Psoas muscle (tissue), 7 donors: ENCODE measurements at regions not wholly inside any gene's neighbourhood (a gene's known extent, or its start where the extent isn't known, plus 50 kb on each side); places are given as distances from the start of the nearest gene placed in this dataset.

Experiments used
- ATAC-seq, 4 donors: fragments of 200-7000 bp; cut with Tn5 transposase; one replicate each; pipeline ENCODE4 v1.9.1; 2020; ENCODE audit warnings: moderate library complexity in 3 of 4, mild to moderate bottlenecking in 2 of 4
- DNase-seq, 2 donors: peaks; one replicate each; pipeline ENCODE4 v3.0.0-alpha.2; 2020
- H3K27ac ChIP-seq: fragments of 200-600 bp; one replicate; pipeline ENCODE4 v1.8.0; 2022
- H3K27me3 ChIP-seq, 3 donors: fragments of 200-600 bp in 1 of 3; one replicate each; pipeline versions ENCODE4 v1.6.1 to v1.8.0; 2013 to 2022; ENCODE audit warnings: low read length in 2 of 3, mild to moderate bottlenecking in 2 of 3, moderate library complexity in 1 of 3; ENCODE audit not compliant: insufficient read depth in 3 of 3
- H3K36me3 ChIP-seq, 2 donors: fragments of 200-600 bp in 1 of 2; one replicate each; pipeline versions ENCODE4 v1.6.1 to v1.8.0; 2013 to 2022; ENCODE audit warnings: low read depth in 1 of 2, mild to moderate bottlenecking in 1 of 2, moderate library complexity in 1 of 2; ENCODE audit not compliant: insufficient read depth in 1 of 2
- H3K4me1 ChIP-seq: fragments of 200-600 bp; one replicate; pipeline ENCODE4 v1.8.0; 2022
- H3K4me3 ChIP-seq: fragments of 200-600 bp; one replicate; pipeline ENCODE4 v1.8.0; 2022; ENCODE audit warnings: mild to moderate bottlenecking
- H3K9me3 ChIP-seq: fragments of 200-600 bp; one replicate; pipeline ENCODE4 v1.8.0; 2022
- CTCF ChIP-seq: fragments of 200-600 bp; IDR thresholded peaks from one replicate; pipeline ENCODE4 v1.8.0; 2022; ENCODE audit warnings: antibody characterized with exemption
- WGBS, 3 donors: extraction: QIAGEN DNeasy Blood & Tissue Kit; methylation state at CpG; one replicate each; pipeline versions ENCODE4 v1.1.6 to v1.1.7; 2013; 5-methylcytosine and 5-hydroxymethylcytosine counted together
- intact Hi-C, 2 donors: fragments of 100-400 bp; cut with DNase I; formaldehyde crosslinking; loops; one replicate each; pipeline versions ENCODE4 v1.11.0 to v1.14.2; 2022
- donor health status: healthy with polysubstance abuse.
- donor health status: DM: no; HTN: no; CAD: no; lungs with moderate emphysema.
- donor health status: Bipolar disorder and iron deficiency.
- donor health status: healthy.
- donor health status: DM: yes; HTN: yes; CAD: no.
- donor health status: DM: no; HTN: no; CAD: no.
- donor health status: DM: yes; HTN: yes; CAD: no.

- intact Hi-C loops: no loop called here
- WGBS, 3 donors: 63 to 76% (median 74%) methylated on average over 6 of the region's 6 CpGs
Measured at GRCh38 chr18:71899183-71899582, 645.0 kb downstream of the CBLN2 start.

GRCh38 chr18:71887509-71887908 is 656.6 kb downstream of the CBLN2 start:
- no peak for ATAC-seq
- Histone ChIP-seq H3K4me3 (no peak overlapping the region), H3K4me1 (no peaks in the 10 kb centered on the region), H3K27me3 (no peaks in the 10 kb centered on the region), H3K36me3 (no peaks in the 10 kb centered on the region), H3K27ac (no peak overlapping the region), H3K9me3 (no peaks in the 10 kb centered on the region)
- 70 to 80% (median 76%) methylated on average over 1 of the region's 1 CpG for WGBS, 3 donors
- no peak for DNase-seq
- TF ChIP-seq CTCF: no peak
- intact Hi-C loops: no loop called here

More at GRCh38 chr18:71899183-71899582, 645.0 kb downstream of the CBLN2 start:
- DNase-seq: no peak
- H3K4me1 ChIP-seq: no peaks in the 10 kb centered on the region
- ATAC-seq: no peak
- no peak overlapping the region for H3K4me3 ChIP-seq
- H3K27me3 ChIP-seq: no peaks in the 10 kb centered on the region
- no peaks in the 10 kb centered on the region for H3K36me3 ChIP-seq
- no peak for TF ChIP-seq CTCF
- no peak overlapping the region for H3K27ac ChIP-seq
- H3K9me3 ChIP-seq: no peaks in the 10 kb centered on the region

- Histone ChIP-seq H3K27me3 (no peaks in the 10 kb centered on the region), H3K36me3 (no peaks in the 10 kb centered on the region), H3K9me3 (no peaks in the 10 kb centered on the region), H3K4me1 (no peaks in the 10 kb centered on the region), H3K27ac (no peak overlapping the region), H3K4me3 (no peak overlapping the region)
- DNase-seq (no peak), ATAC-seq (no peak)
- 85 to 89% (median 86%) methylated on average over 4 of the region's 4 CpGs for WGBS, 3 donors
- intact Hi-C loops: no loop called here
- TF ChIP-seq CTCF: no peak
Measured at GRCh38 chr18:71878226-71878625, 665.9 kb downstream of the CBLN2 start.

GRCh38 chr18:71873695-71874094 is 670.4 kb downstream of the CBLN2 start:
- Histone ChIP-seq H3K27ac (no peak overlapping the region), H3K27me3 (no peaks in the 10 kb centered on the region), H3K9me3 (no peaks in the 10 kb centered on the region), H3K36me3 (no peaks in the 10 kb centered on the region), H3K4me3 (no peak overlapping the region), H3K4me1 (no peaks in the 10 kb centered on the region)
- 82 to 89% (median 83%) methylated on average over 4 of the region's 4 CpGs for WGBS, 3 donors
- TF ChIP-seq CTCF: no peak
- intact Hi-C loops: no loop called here
- ATAC-seq: no peak
- DNase-seq: no peak

GRCh38 chr18:71865888-71866287 is 678.3 kb downstream of the CBLN2 start:
- ATAC-seq (no peak), DNase-seq (no peak)
- Histone ChIP-seq H3K4me1 (no peaks in the 10 kb centered on the region), H3K36me3 (no peaks in the 10 kb centered on the region), H3K4me3 (no peak overlapping the region), H3K9me3 (no peaks in the 10 kb centered on the region), H3K27me3 (no peaks in the 10 kb centered on the region), H3K27ac (no peak overlapping the region)
- WGBS, 3 donors: 87 to 93% (median 90%) methylated on average over 5 of the region's 5 CpGs
- TF ChIP-seq CTCF: no peak
- intact Hi-C loops: no loop called here
